ENCODE measurements at regions not wholly inside any gene's neighbourhood (a gene's known extent, or its start where the extent isn't known, plus 50 kb on each side); places are given as distances from the start of the nearest gene placed in this dataset.

DNA sequence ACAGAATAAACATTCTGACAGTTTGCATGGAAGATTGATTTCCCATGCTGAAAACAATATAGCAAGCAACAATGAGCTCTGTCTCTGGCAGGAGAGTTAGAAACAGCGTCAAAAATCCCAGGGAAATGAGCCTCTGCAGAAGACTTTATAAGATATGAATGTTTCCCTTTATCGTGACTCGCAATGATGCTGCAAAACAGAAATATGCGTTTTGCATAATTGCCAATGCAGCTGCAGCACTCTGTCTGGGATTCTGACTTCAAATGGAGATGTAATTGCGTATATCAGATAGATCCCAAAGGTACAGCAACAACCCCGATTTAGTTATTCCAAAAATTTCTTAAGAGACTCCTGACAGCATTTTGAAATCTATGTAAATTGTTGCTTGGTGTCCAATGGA lies 702.4 kb upstream of the EPHA5 start:
- TF ChIP-seq, protein P1, sequence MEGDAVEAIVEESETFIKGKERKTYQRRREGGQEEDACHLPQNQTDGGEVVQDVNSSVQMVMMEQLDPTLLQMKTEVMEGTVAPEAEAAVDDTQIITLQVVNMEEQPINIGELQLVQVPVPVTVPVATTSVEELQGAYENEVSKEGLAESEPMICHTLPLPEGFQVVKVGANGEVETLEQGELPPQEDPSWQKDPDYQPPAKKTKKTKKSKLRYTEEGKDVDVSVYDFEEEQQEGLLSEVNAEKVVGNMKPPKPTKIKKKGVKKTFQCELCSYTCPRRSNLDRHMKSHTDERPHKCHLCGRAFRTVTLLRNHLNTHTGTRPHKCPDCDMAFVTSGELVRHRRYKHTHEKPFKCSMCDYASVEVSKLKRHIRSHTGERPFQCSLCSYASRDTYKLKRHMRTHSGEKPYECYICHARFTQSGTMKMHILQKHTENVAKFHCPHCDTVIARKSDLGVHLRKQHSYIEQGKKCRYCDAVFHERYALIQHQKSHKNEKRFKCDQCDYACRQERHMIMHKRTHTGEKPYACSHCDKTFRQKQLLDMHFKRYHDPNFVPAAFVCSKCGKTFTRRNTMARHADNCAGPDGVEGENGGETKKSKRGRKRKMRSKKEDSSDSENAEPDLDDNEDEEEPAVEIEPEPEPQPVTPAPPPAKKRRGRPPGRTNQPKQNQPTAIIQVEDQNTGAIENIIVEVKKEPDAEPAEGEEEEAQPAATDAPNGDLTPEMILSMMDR (IDR thresholded peaks at IDR 0.05), result no peak
- no peak for TF ChIP-seq POLR2A (IDR thresholded peaks at IDR 0.05)

All from uterus (tissue), 2 donors.